PC-3 (cell line): ENCODE measurements at regions not wholly inside any gene's neighbourhood (a gene's known extent, or its start where the extent isn't known, plus 50 kb on each side); places are given as distances from the start of the nearest gene placed in this dataset.

ENCODE experiments used
- CTCF ChIP-seq: fragments of 300-600 bp; sonication (generic); conservative IDR thresholded peaks from 2 replicates; pipeline ENCODE4 v1.5.1; 2017; ENCODE audit warnings: antibody characterized with exemption, low read depth, mild to moderate bottlenecking, low read length
- EZH2 ChIP-seq: fragments of 300-600 bp; sonication (generic); IDR thresholded peaks from one replicate; pipeline ENCODE4 v1.6.1; 2017; ENCODE audit warnings: antibody characterized with exemption, mild to moderate bottlenecking, low read length; ENCODE audit not compliant: unreplicated experiment

- TF ChIP-seq EZH2 (no peak), CTCF (no peak)
Observed at GRCh38 chr2:167310442-167310841, 422.2 kb downstream of the XIRP2 start.
